NCI-H524 (cell line): ENCODE measurements at regions not wholly inside any gene's neighbourhood (a gene's known extent, or its start where the extent isn't known, plus 50 kb on each side); places are given as distances from the start of the nearest gene placed in this dataset.
A peak's percentile ranks its signal among the peaks of the same experiment; 100 is the strongest.

Experiments
- DNase-seq, 2 experiments: peaks; one replicate each; lab custom pipeline; 2025; lab: John Stamatoyannopoulos, UW

DNA sequence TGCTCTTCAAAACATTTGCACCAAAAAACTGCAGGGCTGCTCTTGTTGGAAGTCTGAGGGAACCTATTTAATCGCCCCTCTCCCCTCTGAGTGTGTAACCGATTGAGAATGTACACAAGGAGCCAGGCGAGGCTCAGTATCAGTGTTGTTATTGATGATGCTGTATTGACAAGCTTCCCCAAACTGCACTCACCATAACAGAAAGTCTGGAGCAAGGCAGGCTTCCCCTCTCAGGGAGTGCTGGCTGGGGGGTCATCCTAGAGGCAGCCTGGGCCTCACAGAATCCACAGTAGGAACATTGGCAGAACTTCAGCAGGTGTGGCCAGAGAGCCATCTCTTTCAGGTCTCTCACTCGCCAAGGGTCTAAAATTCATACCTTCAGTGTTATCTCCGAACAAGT lies 58.1 kb upstream of the TUNAR start:
- DNase-seq, result no peak

GRCh38 chr14:95817271-95817670 lies 59.4 kb upstream of the TUNAR start:
- no peak for DNase-seq

DNA sequence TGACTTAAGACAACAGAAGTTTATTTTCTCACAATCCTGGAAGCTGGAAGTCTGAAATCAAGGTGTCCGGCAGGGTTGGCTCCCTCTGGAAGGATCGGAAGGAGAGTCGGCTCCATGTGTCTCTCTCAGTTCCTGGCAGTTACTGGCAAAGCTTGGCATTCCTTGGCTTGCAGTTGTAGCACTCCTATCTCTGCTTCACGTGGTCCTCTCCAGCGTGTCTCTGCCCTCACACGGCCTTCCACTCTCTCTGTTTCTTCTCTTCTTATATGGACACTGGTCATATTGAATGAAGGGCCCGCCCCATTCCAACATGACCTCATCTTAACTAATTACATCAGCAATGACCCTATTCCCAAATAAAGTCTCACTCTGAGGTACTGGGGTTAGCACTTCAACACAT lies 60.1 kb upstream of the TUNAR start:
- no peak for DNase-seq

DNA sequence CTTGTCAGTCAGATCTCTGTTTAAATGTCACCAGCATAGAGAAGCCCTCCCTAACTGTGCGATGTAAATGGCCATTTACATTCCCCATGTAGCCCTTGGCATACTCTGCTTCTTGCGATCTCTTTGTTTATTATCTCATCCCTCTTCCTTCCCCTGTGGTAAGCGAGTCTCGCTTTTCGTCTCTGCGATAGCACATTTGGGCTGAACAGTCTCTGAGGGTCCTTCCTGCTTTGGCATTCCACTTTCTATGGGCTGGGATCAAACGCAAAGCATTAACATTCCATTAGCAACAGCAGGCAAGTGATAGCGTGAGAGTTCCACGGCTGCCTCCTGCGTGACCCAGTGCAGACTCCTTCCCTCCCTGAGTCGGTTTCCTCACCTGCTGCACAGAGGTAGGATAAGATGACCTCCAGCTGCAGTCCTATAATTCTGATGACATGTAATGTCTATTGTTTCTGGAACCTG lies 61.4 kb upstream of the TUNAR start:
- no peak for DNase-seq

DNA sequence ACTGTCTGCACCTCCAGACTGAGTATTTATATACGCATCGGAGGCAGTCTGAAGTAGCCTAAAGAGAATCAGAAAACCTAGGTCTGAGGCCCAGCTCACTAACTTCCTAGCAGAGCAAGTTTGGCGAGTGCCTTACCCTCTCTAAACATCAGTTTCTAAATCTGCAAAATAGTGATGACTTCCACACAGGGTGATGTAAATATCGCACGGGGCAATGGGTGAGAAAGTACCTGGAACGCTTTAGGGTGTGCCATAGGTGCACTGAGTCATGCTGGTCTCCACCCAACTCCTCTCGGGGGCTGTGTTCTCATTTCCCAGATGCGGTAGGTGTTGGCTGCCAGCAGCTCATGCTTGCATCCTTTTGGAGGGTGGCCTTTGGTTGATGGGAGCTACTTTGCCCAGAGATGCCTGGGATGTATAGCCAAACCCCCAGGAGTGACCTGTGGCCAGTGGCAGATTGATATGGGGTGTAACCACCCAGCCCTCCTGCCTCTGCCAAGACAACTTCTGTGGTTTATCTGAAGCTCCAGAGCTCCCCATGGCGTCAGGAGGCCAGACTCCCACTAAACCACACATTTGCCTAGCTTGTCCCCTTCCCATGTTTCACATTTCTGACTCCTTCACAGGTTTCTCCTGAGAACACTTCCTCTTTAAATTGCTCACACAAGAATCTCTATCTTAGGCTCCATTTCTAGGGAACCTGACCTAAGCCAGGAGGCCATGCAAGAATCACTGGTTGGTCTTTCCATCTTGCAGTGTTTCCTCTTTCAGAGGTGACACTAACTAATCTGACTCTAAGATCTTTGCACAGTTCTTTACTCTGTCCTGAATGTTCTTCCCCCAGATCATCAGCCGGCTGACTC lies 62.0 kb upstream of the TUNAR start:
- no peak for DNase-seq

DNA sequence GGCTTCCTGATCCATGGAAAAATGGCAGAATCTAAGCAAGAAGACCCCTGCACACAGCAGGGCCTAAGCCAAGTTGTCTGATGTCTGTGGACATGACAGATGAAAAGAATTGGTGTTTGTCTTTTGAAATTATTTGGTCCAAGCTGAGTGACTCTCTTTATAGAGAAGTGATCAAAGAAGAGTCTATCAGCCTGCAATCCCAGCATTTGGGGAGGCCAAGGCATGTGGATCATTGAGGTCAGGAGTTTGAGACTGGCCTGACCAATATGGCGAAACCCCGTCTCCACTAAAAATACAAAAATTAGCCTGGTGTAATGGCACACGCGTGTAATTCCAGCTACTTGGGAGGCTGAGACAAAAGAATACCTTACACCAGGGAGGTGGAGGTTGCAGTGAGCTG lies 64.8 kb upstream of the TUNAR start:
- no peak for DNase-seq

DNA sequence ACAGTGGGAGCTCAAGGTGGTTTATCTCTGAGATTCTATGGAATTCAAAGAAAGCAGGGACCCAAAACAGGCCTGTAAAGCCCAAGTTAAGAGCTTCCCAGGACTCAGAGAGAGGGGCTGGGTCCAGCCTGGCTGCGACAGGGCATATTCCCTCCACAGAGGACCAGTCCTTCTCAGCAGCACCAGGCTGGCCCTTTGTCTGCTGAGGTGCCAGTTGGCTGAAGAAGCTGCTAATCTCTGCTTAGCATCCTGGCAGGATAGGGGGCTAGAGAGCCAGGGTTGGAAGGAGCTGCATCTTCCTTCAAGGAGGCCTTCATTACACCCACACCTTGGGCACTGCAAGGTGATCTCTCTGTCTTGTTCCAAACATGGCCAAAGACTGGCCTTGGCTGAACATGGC lies 68.3 kb upstream of the TUNAR start:
- DNase-seq, result no peak

GRCh38 chr14:95796788-95797187 lies 79.8 kb upstream of the TUNAR start:
- DNase-seq, result no peak

GRCh38 chr14:95787941-95788340 lies 74.0 kb upstream of the TCL1A start:
- DNase-seq, result no peak

- DNase-seq, result no peak
Measured at GRCh38 chr14:95786566-95786965, 72.6 kb upstream of the TCL1A start.

GRCh38 chr14:95784137-95784536 lies 70.2 kb upstream of the TCL1A start:
- no peak for DNase-seq

DNA sequence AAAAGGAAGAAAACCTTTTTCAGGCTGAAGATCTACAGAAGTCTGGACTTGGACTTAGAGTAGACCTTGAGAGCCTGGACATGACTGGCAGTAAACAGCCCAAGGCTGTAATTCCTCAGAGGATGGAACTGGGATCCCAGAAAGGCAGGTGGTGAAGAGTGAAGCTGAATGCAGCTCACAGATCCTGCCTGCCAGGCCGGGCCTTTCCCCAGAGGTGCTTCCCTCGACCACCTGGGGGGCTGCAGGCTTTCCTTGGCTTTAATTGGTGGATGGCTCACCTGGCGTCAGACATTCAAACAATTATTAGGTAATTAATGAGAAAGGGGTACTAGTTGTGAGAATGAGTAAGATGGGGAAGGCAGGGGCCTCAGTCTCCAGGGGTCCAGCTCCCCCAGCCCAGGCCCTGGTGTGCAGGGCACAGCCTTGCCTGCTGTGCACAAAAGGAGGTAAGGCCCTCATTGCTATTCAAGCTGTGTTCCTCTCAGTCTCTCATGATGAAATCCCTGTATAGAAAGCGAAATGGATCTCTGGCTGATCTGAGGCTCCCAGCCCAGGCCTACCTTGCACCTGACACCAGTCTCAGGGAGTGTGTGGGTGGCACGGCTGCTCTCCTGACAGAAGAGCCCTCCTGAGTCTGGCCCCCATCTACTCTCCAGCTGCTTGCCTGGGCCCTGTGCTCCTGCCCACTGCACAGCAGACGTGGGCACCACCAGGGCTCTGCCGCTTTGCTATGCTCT lies 63.0 kb upstream of the TCL1A start:
- DNase-seq, result no peak

DNA sequence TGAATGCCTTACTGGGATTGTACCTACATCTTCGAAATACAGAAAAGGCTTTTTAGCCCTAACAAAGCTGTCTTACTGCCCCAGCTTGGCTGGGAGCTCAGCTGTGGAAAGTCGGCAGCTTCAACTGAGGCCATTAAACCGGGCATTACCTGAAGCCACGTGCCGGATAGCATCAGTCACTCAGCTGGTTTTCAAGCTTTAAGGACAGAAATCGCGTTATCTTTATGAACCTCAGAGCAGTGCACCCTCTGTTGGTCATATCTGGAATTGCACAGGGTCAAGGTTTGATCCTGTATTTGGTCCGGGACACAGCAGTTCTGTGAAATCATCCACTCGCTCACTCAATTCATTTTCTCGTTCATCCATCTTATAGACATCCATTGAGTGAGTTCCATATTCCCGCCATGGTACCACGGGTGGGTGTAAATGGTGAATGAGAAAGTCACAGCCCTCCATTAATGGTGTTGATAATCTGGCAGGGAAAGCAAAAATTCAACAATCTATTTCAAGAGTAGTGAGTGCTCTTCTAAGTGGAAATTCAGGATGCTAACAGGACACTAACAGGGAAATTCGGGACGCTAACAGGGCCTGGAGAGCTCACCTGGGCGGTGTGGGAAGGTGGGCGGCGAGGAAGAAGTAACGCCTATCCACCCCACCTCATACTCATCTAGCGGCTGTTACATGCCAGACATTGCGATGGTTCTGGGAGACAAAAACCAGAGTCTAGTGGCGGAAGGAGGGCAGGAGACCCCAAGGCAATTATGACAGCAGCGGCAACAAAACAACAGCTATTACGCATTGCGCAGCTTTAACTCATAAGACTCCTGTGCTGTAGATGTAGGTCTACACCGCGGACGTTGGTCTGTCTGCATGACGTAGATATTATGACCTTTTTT lies 60.6 kb upstream of the TCL1A start:
- peak; percentile 43 to 78 for DNase-seq

GRCh38 chr14:95770777-95771176 lies 56.9 kb upstream of the TCL1A start:
- DNase-seq, result peak; percentile 60 to 79

DNA sequence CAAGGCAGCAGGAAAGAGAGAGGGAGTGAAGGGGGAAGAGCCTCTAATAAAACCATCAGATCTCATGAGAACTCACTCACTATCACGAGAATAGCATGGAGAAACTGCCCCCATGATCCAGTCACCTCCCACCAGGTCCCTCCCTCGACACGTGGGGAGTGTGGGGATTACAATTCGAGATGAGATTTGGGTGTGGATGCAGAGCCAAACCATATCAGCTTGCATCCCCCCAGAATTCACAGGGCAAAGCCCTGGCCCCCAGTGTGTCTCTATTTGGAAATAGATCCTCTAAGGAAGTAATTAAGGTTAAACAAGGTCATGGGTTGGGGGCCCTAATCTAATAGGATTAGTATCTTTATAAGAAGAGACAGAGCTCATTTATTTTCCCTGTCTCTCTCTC lies 56.1 kb upstream of the TCL1A start:
- DNase-seq, result peak; percentile 50 to 86

GRCh38 chr14:95769431-95769830 lies 55.5 kb upstream of the TCL1A start:
- peak in 1 of 2 experiments; percentile 46 for DNase-seq

GRCh38 chr14:95765051-95765450 lies 51.1 kb upstream of the TCL1A start:
- DNase-seq, result peak; percentile 97 to 99

- DNase-seq, result peak in 1 of 2 experiments; percentile 94
Measured at GRCh38 chr14:95763875-95764274, 50.0 kb upstream of the TCL1A start.
